IMR-90 (cell line): ENCODE measurements at regions not wholly inside any gene's neighbourhood (a gene's known extent, or its start where the extent isn't known, plus 50 kb on each side); places are given as distances from the start of the nearest gene placed in this dataset.

Experiments
- ATAC-seq: fragments of 200-7000 bp; cut with Tn5 transposase; 2 replicates; pipeline ENCODE4 v1.9.1; 2020; ENCODE audit warnings: low read depth, mild to moderate bottlenecking, moderate library complexity
- BruUV-seq: library from RNA; stranded (reverse); fragments of 400-500 nt; replicated peaks from 2 replicates; lab custom pipeline; 2021; lab: Mats Ljungman, UMichigan
- CTCF ChIA-PET: fragments of 300-600 bp; formaldehyde crosslinking; extraction: SDS; loops from one replicate; lab custom pipeline; 2021; ENCODE audit warnings: antibody characterized with exemption; lab: Yijun Ruan, JAX
- POLR2A ChIA-PET: fragments of 300-600 bp; sonication (Branson Sonifier 250); formaldehyde crosslinking; loops from one replicate; lab custom pipeline; 2022; ENCODE audit warnings: antibody characterized with exemption; ENCODE audit not compliant: unreplicated experiment; lab: Charles Lee
- DNase-seq: peaks from one replicate; pipeline ENCODE4 v3.0.0; 2013
- H2AFZ ChIP-seq: replicated peaks from 2 replicates; pipeline ENCODE3; 2013; ENCODE audit warnings: low read length, mild to moderate bottlenecking; ENCODE audit not compliant: poor library complexity
- H2AK5ac ChIP-seq: 2 replicates; pipeline ENCODE4 v1.6.1; 2013; ENCODE audit warnings: low read depth, low read length, inconsistent platforms
- H2AK9ac ChIP-seq: replicated peaks from 2 replicates; pipeline ENCODE3; 2013; ENCODE audit warnings: mild to moderate bottlenecking, low read depth, low read length, moderate library complexity; ENCODE audit not compliant: poor library complexity
- H2BK120ac ChIP-seq: 2 replicates; pipeline ENCODE4 v1.6.1; 2013; ENCODE audit warnings: low read depth, low read length, inconsistent platforms
- H2BK15ac ChIP-seq: 3 replicates; pipeline ENCODE4 v1.6.1; 2013; ENCODE audit warnings: low read depth, low read length, inconsistent platforms
- H2BK20ac ChIP-seq: 2 replicates; pipeline ENCODE4 v1.6.1; 2013; ENCODE audit warnings: low read depth, mild to moderate bottlenecking, inconsistent platforms, low read length, moderate library complexity
- H2BK5ac ChIP-seq: 2 replicates; pipeline ENCODE4 v1.6.1; 2013; ENCODE audit warnings: mild to moderate bottlenecking, low read depth, low read length, inconsistent platforms; ENCODE audit not compliant: poor library complexity, severe bottlenecking
- H3K14ac ChIP-seq: replicated peaks from 2 replicates; pipeline ENCODE4 v1.6.1; 2013; ENCODE audit warnings: low read depth, low read length, inconsistent platforms
- H3K18ac ChIP-seq: 2 replicates; pipeline ENCODE4 v1.6.1; 2013; ENCODE audit warnings: low read depth, low read length, control low read depth
- H3K23ac ChIP-seq: 2 replicates; pipeline ENCODE4 v1.6.1; 2013; ENCODE audit warnings: low read depth, low read length, inconsistent platforms
- H3K27ac ChIP-seq: 2 replicates; pipeline ENCODE4 v1.5.1; 2013; ENCODE audit warnings: mild to moderate bottlenecking, control low read depth, low read length; ENCODE audit not compliant: insufficient read depth
- H3K27me3 ChIP-seq: 2 replicates; pipeline ENCODE4 v1.6.1; 2013; ENCODE audit warnings: low read length; ENCODE audit not compliant: control insufficient read depth, insufficient read depth
- H3K36me3 ChIP-seq: 2 replicates; pipeline ENCODE4 v1.6.1; 2013; ENCODE audit warnings: low read length, mixed read lengths; ENCODE audit not compliant: control insufficient read depth, insufficient read depth
- H3K4ac ChIP-seq: 2 replicates; pipeline ENCODE4 v1.6.1; 2013; ENCODE audit warnings: low read depth, low read length, inconsistent platforms
- H3K4me1 ChIP-seq: 2 replicates; pipeline ENCODE4 v1.6.1; 2013; ENCODE audit warnings: low read length, mixed read lengths; ENCODE audit not compliant: control insufficient read depth, insufficient read depth
- H3K4me2 ChIP-seq: 2 replicates; pipeline ENCODE4 v1.6.1; 2013; ENCODE audit warnings: low read depth, mild to moderate bottlenecking, control low read depth, low read length, moderate library complexity
- H3K4me3 ChIP-seq: 2 replicates; pipeline ENCODE4 v1.5.1; 2013; ENCODE audit warnings: low read depth, mild to moderate bottlenecking, control low read depth, low read length, moderate library complexity; ENCODE audit not compliant: insufficient read depth
- H3K56ac ChIP-seq: 2 replicates; pipeline ENCODE4 v1.6.1; 2013; ENCODE audit warnings: low read length, inconsistent platforms; ENCODE audit not compliant: insufficient read depth; ENCODE audit errors: extremely low read depth
- H3K79me1 ChIP-seq, 2 experiments: 2 replicates each; pipeline ENCODE4 v1.6.1; 2013; ENCODE audit warnings: low read length in 2 of 2, inconsistent platforms in 1 of 2, low read depth in 1 of 2
- H3K9ac ChIP-seq: 2 replicates; pipeline ENCODE4 v1.6.1; 2013; ENCODE audit warnings: low read depth, low read length, control low read depth
- H3K9me1 ChIP-seq: 2 replicates; pipeline ENCODE4 v1.6.1; 2013; ENCODE audit warnings: low read length, inconsistent platforms; ENCODE audit not compliant: insufficient read depth
- H3K9me3 ChIP-seq: 2 replicates; pipeline ENCODE4 v1.6.1; 2013; ENCODE audit warnings: low read length; ENCODE audit not compliant: control insufficient read depth, insufficient read depth
- H4K20me1 ChIP-seq: 2 replicates; pipeline ENCODE4 v1.6.1; 2013; ENCODE audit warnings: low read length, inconsistent platforms; ENCODE audit not compliant: insufficient read depth
- H4K5ac ChIP-seq: 2 replicates; pipeline ENCODE4 v1.6.1; 2013; ENCODE audit warnings: mild to moderate bottlenecking, low read depth, low read length, control low read depth
- H4K8ac ChIP-seq, 2 experiments: 2 replicates each; pipeline ENCODE4 v1.6.1; 2013; ENCODE audit warnings: low read depth in 2 of 2, low read length in 2 of 2, control low read depth in 1 of 2, inconsistent platforms in 1 of 2
- H4K91ac ChIP-seq: 2 replicates; pipeline ENCODE4 v1.6.1; 2013; ENCODE audit warnings: low read depth, low read length, inconsistent platforms; ENCODE audit not compliant: insufficient read depth
- MAFK ChIP-seq: IDR thresholded peaks from 2 replicates; pipeline ENCODE4 v1.6.1; 2012; ENCODE audit warnings: low read depth, low read length, improper control_type of control experiment
- WGBS, 2 experiments: methylation state at CpG; one replicate each; pipeline versions ENCODE4 v1.1.5 to v1.1.7; 2013; ENCODE audit warnings: missing lambda C conversion rate in 2 of 2; ENCODE audit not compliant: insufficient read length in 1 of 2; ENCODE audit errors: extremely low coverage in 2 of 2; 5-methylcytosine and 5-hydroxymethylcytosine counted together
- dilution Hi-C: fragments of 300-500 bp; cut with HindIII; formaldehyde crosslinking; loops from one replicate; pipeline ENCODE4 v1.14.3; 2018; ENCODE audit warnings: low sequenced_read_pairs; ENCODE audit not compliant: unreplicated experiment
- in situ Hi-C: fragments of 300-500 bp; cut with MboI; formaldehyde crosslinking; loops from 3 replicates; pipeline ENCODE4 v1.14.3; 2019; ENCODE audit warnings: low sequenced_read_pairs, inconsistent platforms, mixed read lengths
- intact Hi-C: fragments of 100-400 bp; cut with micrococcal nuclease; formaldehyde crosslinking; loops from 2 replicates; pipeline ENCODE4 v1.10.0; 2022
- TF ChIP-seq, protein P1 (sequence below): fragments of 150-350 bp; IDR thresholded peaks from 2 replicates; pipeline ENCODE4 v1.6.1; 2017; ENCODE audit warnings: mild to moderate bottlenecking, antibody characterized with exemption, low read length, low read depth

DNA sequence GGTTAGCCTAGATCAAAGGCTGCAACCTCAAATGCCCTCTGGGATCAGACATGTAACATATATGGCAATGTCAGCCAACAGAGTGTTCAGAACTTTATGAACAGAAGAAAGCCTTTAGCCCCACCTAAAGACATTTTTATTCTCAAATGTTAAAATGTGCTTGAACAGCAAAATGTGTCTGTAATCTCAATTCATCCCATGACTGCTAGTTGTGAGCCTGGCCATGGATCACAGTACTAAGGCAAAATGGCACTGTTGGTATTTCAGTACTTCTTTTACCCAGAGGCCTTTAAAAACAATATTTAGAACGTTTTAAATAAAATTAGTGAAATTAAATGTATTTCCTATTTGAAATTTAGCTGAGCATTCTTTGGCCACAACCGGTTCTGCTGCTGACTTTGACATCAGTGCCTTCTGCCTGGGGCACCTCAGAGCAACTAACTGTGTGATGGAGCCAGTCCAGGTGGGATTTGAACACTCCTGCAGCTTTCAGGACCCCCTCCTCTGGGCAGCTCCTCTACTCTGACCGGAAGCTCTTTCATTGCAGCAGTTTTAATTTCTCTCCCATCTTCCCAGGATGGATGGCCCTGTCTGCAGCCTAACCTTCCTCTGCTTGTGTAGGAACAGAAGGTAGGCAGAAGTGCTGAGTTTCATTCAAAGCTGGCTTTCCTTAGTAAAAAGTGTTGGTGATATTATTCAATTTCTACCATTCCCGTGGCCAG, 68.3 kb upstream of the NFIA start:
- dilution Hi-C loops (no loop called here), intact Hi-C loops (no loop called here), in situ Hi-C loops (no loop called here)
- Histone ChIP-seq H2BK20ac (no peak overlapping the region), H2BK120ac (no peak overlapping the region), H3K9me1 (no peaks in the 10 kb centered on the region), H2AK9ac (no peak overlapping the region), H3K4me2 (no peak overlapping the region), H3K23ac (no peak overlapping the region), H4K8ac (no peak overlapping the region), H3K79me1 (no peaks in the 10 kb centered on the region), H2BK15ac (no peak overlapping the region), H3K56ac (no peak overlapping the region), H3K36me3 (no peaks in the 10 kb centered on the region), H2BK5ac (no peak overlapping the region), H3K4ac (no peak overlapping the region), H3K27me3 (no peaks in the 10 kb centered on the region; the same call in 1 of the 2 replicates), H4K20me1 (no peaks in the 10 kb centered on the region), H4K91ac (no peak overlapping the region), H4K5ac (no peak overlapping the region), H3K9me3 (no peaks in the 10 kb centered on the region), H3K18ac (no peak overlapping the region), H3K4me3 (no peak overlapping the region), H2AK5ac (no peak overlapping the region), H3K9ac (no peak overlapping the region), H2AFZ (no peak overlapping the region), H3K27ac (no peak overlapping the region), H3K14ac (no peak overlapping the region), H3K4me1 (no peaks in the 10 kb centered on the region)
- CTCF ChIA-PET, result no interaction called here
- DNase-seq (no peak), ATAC-seq (no peak)
- no TSS peak for BruUV-seq
- TF ChIP-seq, protein P1, sequence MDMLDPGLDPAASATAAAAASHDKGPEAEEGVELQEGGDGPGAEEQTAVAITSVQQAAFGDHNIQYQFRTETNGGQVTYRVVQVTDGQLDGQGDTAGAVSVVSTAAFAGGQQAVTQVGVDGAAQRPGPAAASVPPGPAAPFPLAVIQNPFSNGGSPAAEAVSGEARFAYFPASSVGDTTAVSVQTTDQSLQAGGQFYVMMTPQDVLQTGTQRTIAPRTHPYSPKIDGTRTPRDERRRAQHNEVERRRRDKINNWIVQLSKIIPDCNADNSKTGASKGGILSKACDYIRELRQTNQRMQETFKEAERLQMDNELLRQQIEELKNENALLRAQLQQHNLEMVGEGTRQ, result no peak
- 0 out of 2 replicates have a peak, but pooled peaks have one; percentile 5 for TF ChIP-seq MAFK
- WGBS, 2 experiments, result 20% methylated on average over 1 of the region's 4 CpGs; no CpG with 5 or more reads in 1 of the 2 experiments
- POLR2A ChIA-PET, result no interaction called here
